IMR-90 (cell line): ENCODE measurements at regions not wholly inside any gene's neighbourhood (a gene's known extent, or its start where the extent isn't known, plus 50 kb on each side); places are given as distances from the start of the nearest gene placed in this dataset.

Source experiments
- ATAC-seq: fragments of 200-7000 bp; cut with Tn5 transposase; 2 replicates; pipeline ENCODE4 v1.9.1; 2020; ENCODE audit warnings: low read depth, mild to moderate bottlenecking, moderate library complexity
- BruUV-seq: library from RNA; stranded (reverse); fragments of 400-500 nt; replicated peaks from 2 replicates; lab custom pipeline; 2021; lab: Mats Ljungman, UMichigan
- CTCF ChIA-PET: fragments of 300-600 bp; formaldehyde crosslinking; extraction: SDS; loops from one replicate; lab custom pipeline; 2021; ENCODE audit warnings: antibody characterized with exemption; lab: Yijun Ruan, JAX
- POLR2A ChIA-PET: fragments of 300-600 bp; sonication (Branson Sonifier 250); formaldehyde crosslinking; loops from one replicate; lab custom pipeline; 2022; ENCODE audit warnings: antibody characterized with exemption; ENCODE audit not compliant: unreplicated experiment; lab: Charles Lee
- DNase-seq: peaks from one replicate; pipeline ENCODE4 v3.0.0; 2013
- H2AFZ ChIP-seq: replicated peaks from 2 replicates; pipeline ENCODE3; 2013; ENCODE audit warnings: low read length, mild to moderate bottlenecking; ENCODE audit not compliant: poor library complexity
- H2AK5ac ChIP-seq: 2 replicates; pipeline ENCODE4 v1.6.1; 2013; ENCODE audit warnings: low read depth, low read length, inconsistent platforms
- H2AK9ac ChIP-seq: replicated peaks from 2 replicates; pipeline ENCODE3; 2013; ENCODE audit warnings: mild to moderate bottlenecking, low read depth, low read length, moderate library complexity; ENCODE audit not compliant: poor library complexity
- H2BK120ac ChIP-seq: 2 replicates; pipeline ENCODE4 v1.6.1; 2013; ENCODE audit warnings: low read depth, low read length, inconsistent platforms
- H2BK15ac ChIP-seq: 3 replicates; pipeline ENCODE4 v1.6.1; 2013; ENCODE audit warnings: low read depth, low read length, inconsistent platforms
- H2BK20ac ChIP-seq: 2 replicates; pipeline ENCODE4 v1.6.1; 2013; ENCODE audit warnings: low read depth, mild to moderate bottlenecking, inconsistent platforms, low read length, moderate library complexity
- H2BK5ac ChIP-seq: 2 replicates; pipeline ENCODE4 v1.6.1; 2013; ENCODE audit warnings: mild to moderate bottlenecking, low read depth, low read length, inconsistent platforms; ENCODE audit not compliant: poor library complexity, severe bottlenecking
- H3K14ac ChIP-seq: replicated peaks from 2 replicates; pipeline ENCODE4 v1.6.1; 2013; ENCODE audit warnings: low read depth, low read length, inconsistent platforms
- H3K18ac ChIP-seq: 2 replicates; pipeline ENCODE4 v1.6.1; 2013; ENCODE audit warnings: low read depth, low read length, control low read depth
- H3K23ac ChIP-seq: 2 replicates; pipeline ENCODE4 v1.6.1; 2013; ENCODE audit warnings: low read depth, low read length, inconsistent platforms
- H3K27ac ChIP-seq: 2 replicates; pipeline ENCODE4 v1.5.1; 2013; ENCODE audit warnings: mild to moderate bottlenecking, control low read depth, low read length; ENCODE audit not compliant: insufficient read depth
- H3K27me3 ChIP-seq: 2 replicates; pipeline ENCODE4 v1.6.1; 2013; ENCODE audit warnings: low read length; ENCODE audit not compliant: control insufficient read depth, insufficient read depth
- H3K36me3 ChIP-seq: 2 replicates; pipeline ENCODE4 v1.6.1; 2013; ENCODE audit warnings: low read length, mixed read lengths; ENCODE audit not compliant: control insufficient read depth, insufficient read depth
- H3K4ac ChIP-seq: 2 replicates; pipeline ENCODE4 v1.6.1; 2013; ENCODE audit warnings: low read depth, low read length, inconsistent platforms
- H3K4me1 ChIP-seq: 2 replicates; pipeline ENCODE4 v1.6.1; 2013; ENCODE audit warnings: low read length, mixed read lengths; ENCODE audit not compliant: control insufficient read depth, insufficient read depth
- H3K4me2 ChIP-seq: 2 replicates; pipeline ENCODE4 v1.6.1; 2013; ENCODE audit warnings: low read depth, mild to moderate bottlenecking, control low read depth, low read length, moderate library complexity
- H3K4me3 ChIP-seq: 2 replicates; pipeline ENCODE4 v1.5.1; 2013; ENCODE audit warnings: low read depth, mild to moderate bottlenecking, control low read depth, low read length, moderate library complexity; ENCODE audit not compliant: insufficient read depth
- H3K56ac ChIP-seq: 2 replicates; pipeline ENCODE4 v1.6.1; 2013; ENCODE audit warnings: low read length, inconsistent platforms; ENCODE audit not compliant: insufficient read depth; ENCODE audit errors: extremely low read depth
- H3K79me1 ChIP-seq, 2 experiments: 2 replicates each; pipeline ENCODE4 v1.6.1; 2013; ENCODE audit warnings: low read length in 2 of 2, inconsistent platforms in 1 of 2, low read depth in 1 of 2
- H3K9ac ChIP-seq: 2 replicates; pipeline ENCODE4 v1.6.1; 2013; ENCODE audit warnings: low read depth, low read length, control low read depth
- H3K9me1 ChIP-seq: 2 replicates; pipeline ENCODE4 v1.6.1; 2013; ENCODE audit warnings: low read length, inconsistent platforms; ENCODE audit not compliant: insufficient read depth
- H3K9me3 ChIP-seq: 2 replicates; pipeline ENCODE4 v1.6.1; 2013; ENCODE audit warnings: low read length; ENCODE audit not compliant: control insufficient read depth, insufficient read depth
- H4K20me1 ChIP-seq: 2 replicates; pipeline ENCODE4 v1.6.1; 2013; ENCODE audit warnings: low read length, inconsistent platforms; ENCODE audit not compliant: insufficient read depth
- H4K5ac ChIP-seq: 2 replicates; pipeline ENCODE4 v1.6.1; 2013; ENCODE audit warnings: mild to moderate bottlenecking, low read depth, low read length, control low read depth
- H4K8ac ChIP-seq, 2 experiments: 2 replicates each; pipeline ENCODE4 v1.6.1; 2013; ENCODE audit warnings: low read depth in 2 of 2, low read length in 2 of 2, control low read depth in 1 of 2, inconsistent platforms in 1 of 2
- H4K91ac ChIP-seq: 2 replicates; pipeline ENCODE4 v1.6.1; 2013; ENCODE audit warnings: low read depth, low read length, inconsistent platforms; ENCODE audit not compliant: insufficient read depth
- BHLHE40 ChIP-seq: fragments of 150-350 bp; IDR thresholded peaks from 2 replicates; pipeline ENCODE4 v1.6.1; 2016; ENCODE audit warnings: mild to moderate bottlenecking, low read depth, low read length
- ELK1 ChIP-seq: fragments of 150-350 bp; IDR thresholded peaks from 2 replicates; pipeline ENCODE4 v1.6.1; 2016; ENCODE audit warnings: low read depth, mild to moderate bottlenecking, low read length, moderate library complexity, borderline replicate concordance
- MAFK ChIP-seq: IDR thresholded peaks from 2 replicates; pipeline ENCODE4 v1.6.1; 2012; ENCODE audit warnings: low read depth, low read length, improper control_type of control experiment
- WGBS, 2 experiments: methylation state at CpG; one replicate each; pipeline versions ENCODE4 v1.1.5 to v1.1.7; 2013; ENCODE audit warnings: missing lambda C conversion rate in 2 of 2; ENCODE audit not compliant: insufficient read length in 1 of 2; ENCODE audit errors: extremely low coverage in 2 of 2; 5-methylcytosine and 5-hydroxymethylcytosine counted together
- dilution Hi-C: fragments of 300-500 bp; cut with HindIII; formaldehyde crosslinking; loops from one replicate; pipeline ENCODE4 v1.14.3; 2018; ENCODE audit warnings: low sequenced_read_pairs; ENCODE audit not compliant: unreplicated experiment
- in situ Hi-C: fragments of 300-500 bp; cut with MboI; formaldehyde crosslinking; loops from 3 replicates; pipeline ENCODE4 v1.14.3; 2019; ENCODE audit warnings: low sequenced_read_pairs, inconsistent platforms, mixed read lengths
- intact Hi-C: fragments of 100-400 bp; cut with micrococcal nuclease; formaldehyde crosslinking; loops from 2 replicates; pipeline ENCODE4 v1.10.0; 2022

GRCh38 chr12:124190312-124191023 lies 104.4 kb upstream of the RFLNA start (continued):
- TF ChIP-seq BHLHE40 (no peak), ELK1 (no peak)

GRCh38 chr12:124191024-124191359 lies 103.9 kb upstream of the RFLNA start:
- no peak for DNase-seq
- ChIA-PET POLR2A (no interaction called here), CTCF (no interaction called here)
- H4K8ac ChIP-seq: no peak overlapping the region
- dilution Hi-C loops: no loop called here
- no peaks in the 10 kb centered on the region for H3K36me3 ChIP-seq
- H3K9ac ChIP-seq: no peak overlapping the region
- no peak overlapping the region for H3K18ac ChIP-seq
- peaks cover 16% of the 10 kb centered on the region for H3K27me3 ChIP-seq
- no peaks in the 10 kb centered on the region for H3K4me1 ChIP-seq
- H4K20me1 ChIP-seq: no peaks in the 10 kb centered on the region
- no peak overlapping the region for H2BK5ac ChIP-seq
- in situ Hi-C loops: no loop called here
- H4K91ac ChIP-seq: no peak overlapping the region
- H3K4me3 ChIP-seq: no peak overlapping the region
- H3K9me3 ChIP-seq: peaks cover 1% of the 10 kb centered on the region
- intact Hi-C loops: no loop called here
- no peak overlapping the region for H3K4me2 ChIP-seq
- no peak overlapping the region for H4K5ac ChIP-seq
- no TSS peak for BruUV-seq
- WGBS, 2 experiments: 94% methylated on average over 2 of the region's 3 CpGs; no CpG with 5 or more reads in 1 of the 2 experiments
- H3K4ac ChIP-seq: no peak overlapping the region
- no peak overlapping the region for H2AK5ac ChIP-seq
- no peak overlapping the region for H3K56ac ChIP-seq
- H3K79me1 ChIP-seq: no peaks in the 10 kb centered on the region
- no peak overlapping the region for H2BK120ac ChIP-seq
- ATAC-seq: no peak
- no peak for TF ChIP-seq MAFK
- no peak overlapping the region for H2BK15ac ChIP-seq
- no peak overlapping the region for H3K14ac ChIP-seq
- no peaks in the 10 kb centered on the region for H3K9me1 ChIP-seq
- no peak overlapping the region for H2AK9ac ChIP-seq
- no peak overlapping the region for H2BK20ac ChIP-seq
- no peak overlapping the region for H3K27ac ChIP-seq
- no peak overlapping the region for H3K23ac ChIP-seq
- H2AFZ ChIP-seq: no peak overlapping the region
